K562 (cell line): ENCODE measurements at regions not wholly inside any gene's neighbourhood (a gene's known extent, or its start where the extent isn't known, plus 50 kb on each side); places are given as distances from the start of the nearest gene placed in this dataset.

Experiments used
- ATF1 ChIP-seq, 2 experiments: fragments of 450-650 bp in 1 of 2; IDR thresholded peaks; 2 replicates each; pipeline ENCODE4 v1.6.1; 2016; ENCODE audit warnings: missing compliant biosample characterization in 1 of 2, missing genetic modification characterization in 1 of 2
- BACH1 ChIP-seq: fragments of 200-800 bp; sonication (Bioruptor generic); IDR thresholded peaks from 2 replicates; pipeline ENCODE4 v1.6.1; 2016; ENCODE audit warnings: missing genetic modification characterization, missing compliant biosample characterization
- CAMTA2 ChIP-seq: fragments of 250-450 bp; sonication (Bioruptor Pico); conservative IDR thresholded peaks from 2 replicates; pipeline ENCODE4 v1.5.1; 2022
- EP300 ChIP-seq: IDR thresholded peaks from 2 replicates; pipeline ENCODE4 v1.6.1; 2012; ENCODE audit warnings: low read length, improper control_type of control experiment
- ESRRA ChIP-seq: fragments of 450-650 bp; IDR thresholded peaks from 2 replicates; pipeline ENCODE4 v1.6.1; 2014; ENCODE audit warnings: low read depth, mild to moderate bottlenecking, moderate library complexity, borderline replicate concordance
- MEF2D ChIP-seq: conservative IDR thresholded peaks from 2 replicates; pipeline ENCODE4 v1.6.1; 2016; ENCODE audit warnings: low read depth, missing genetic modification characterization, missing compliant biosample characterization
- PKNOX1 ChIP-seq: fragments of 450-650 bp; IDR thresholded peaks from 2 replicates; pipeline ENCODE4 v1.6.1; 2016
- RUNX1 ChIP-seq: sonication (generic); IDR thresholded peaks from 2 replicates; pipeline ENCODE4 v1.6.1; 2016; ENCODE audit warnings: antibody characterized with exemption, low read depth
- SMAD3 ChIP-seq: fragments of 450-650 bp; formaldehyde crosslinking; conservative IDR thresholded peaks from 2 replicates; pipeline ENCODE4 v1.4.0; 2020; ENCODE audit warnings: mild to moderate bottlenecking
- SRSF9 ChIP-seq: fragments of 200-400 bp; formaldehyde crosslinking; IDR thresholded peaks from 2 replicates; pipeline ENCODE4 v1.6.1; 2017; ENCODE audit warnings: low read depth, low read length, borderline replicate concordance
- TEAD1 ChIP-seq, 2 experiments: fragments of 450-650 bp in 1 of 2; sonication (generic) in 1 of 2; formaldehyde crosslinking; IDR thresholded peaks; 2 replicates each; pipeline versions ENCODE4 v1.4.0 to v1.8.0; 2020 to 2022; ENCODE audit warnings: mild to moderate bottlenecking in 2 of 2, missing genetic modification reagents in 1 of 2
- TEAD4 ChIP-seq, 2 experiments: sonication (generic) in 1 of 2; formaldehyde crosslinking in 1 of 2; IDR thresholded peaks; 2 replicates each; pipeline versions ENCODE4 v1.6.1 to v1.8.0; 2012 to 2022; ENCODE audit warnings: borderline replicate concordance in 1 of 2, inconsistent platforms in 1 of 2, low read length in 1 of 2, mild to moderate bottlenecking in 1 of 2, missing genetic modification reagents in 1 of 2
- THRA ChIP-seq: fragments of 450-650 bp; IDR thresholded peaks from 2 replicates; pipeline ENCODE4 v1.6.1; 2017; ENCODE audit warnings: mild to moderate bottlenecking, moderate library complexity
- ZBTB11 ChIP-seq, 3 experiments: fragments of 200-800 bp in 1 of 3; fragments of 250-450 bp in 1 of 3; fragments of 450-650 bp in 1 of 3; sonication (Bioruptor Pico) in 1 of 3; sonication (Bioruptor generic) in 1 of 3; formaldehyde crosslinking in 1 of 3; IDR thresholded peaks; 2 replicates each; pipeline versions ENCODE4 v1.6.1 to v1.8.0; 2016 to 2022; ENCODE audit warnings: mild to moderate bottlenecking in 2 of 3, missing genetic modification characterization in 2 of 3, missing compliant biosample characterization in 1 of 3, moderate library complexity in 1 of 3
- ZBTB12 ChIP-seq: fragments of 250-450 bp; sonication (Bioruptor Pico); IDR thresholded peaks from 2 replicates; pipeline ENCODE4 v1.4.0; 2020
- TF ChIP-seq, protein P1 (sequence below): fragments of 450-650 bp; formaldehyde crosslinking; IDR thresholded peaks from 2 replicates; pipeline ENCODE4 v1.4.0; 2020; ENCODE audit warnings: mild to moderate bottlenecking, moderate library complexity
- TF ChIP-seq, protein P2 (sequence below): fragments of 450-650 bp; IDR thresholded peaks from 2 replicates; pipeline ENCODE4 v1.6.1; 2016; ENCODE audit warnings: low read depth, mild to moderate bottlenecking, moderate library complexity

DNA sequence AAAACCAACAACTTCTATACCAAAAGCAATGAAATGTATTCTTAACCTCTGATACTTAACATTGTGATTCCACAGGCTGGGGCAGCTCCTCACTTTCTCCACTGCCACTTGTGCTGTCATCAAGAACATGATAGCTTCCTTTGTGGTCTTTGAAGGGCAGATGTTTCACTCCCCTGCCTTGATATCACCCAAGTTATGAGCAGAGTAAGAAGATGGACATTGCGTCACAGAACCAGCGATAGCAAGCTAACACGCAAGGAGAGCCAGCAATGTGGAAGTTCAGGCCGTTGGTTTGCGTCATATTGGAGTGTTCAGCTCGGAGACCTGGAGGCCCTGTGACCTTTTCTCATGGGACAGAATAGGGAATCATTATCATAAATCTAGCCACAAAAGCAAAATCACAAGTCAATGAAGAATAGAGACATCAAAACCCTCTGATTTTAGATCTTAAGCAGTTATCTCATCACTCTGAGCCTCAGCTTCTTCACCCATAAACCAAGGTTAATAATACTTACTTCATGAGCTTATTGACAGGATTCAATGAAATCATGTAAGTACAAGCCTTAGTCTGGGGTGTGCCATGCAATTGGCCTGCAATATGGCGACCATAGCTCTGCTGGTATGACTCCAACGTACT is 183.8 kb upstream of the THBS1 start (continued):
- TF ChIP-seq BACH1 (tag) (peak; percentile 79; the same call in 1 of the 2 replicates), TEAD1 (CRISPR knock-in tag; IDR thresholded peaks at IDR 0.05) (peak in 1 of 2 experiments; percentile 37; a peak in 1 of 4 replicates), ESRRA (peak; percentile 39; the same call in 1 of the 2 replicates), ZBTB11 (CRISPR knock-in tag; IDR thresholded peaks at IDR 0.05) (peak in 1 of 3 experiments; percentile 58; a peak in 2 of 6 replicates), SRSF9 (no peak), SMAD3 (CRISPR knock-in tag) (peak; percentile 50; the same call in 1 of the 2 replicates), CAMTA2 (CRISPR knock-in tag) (no peak), ATF1 (CRISPR knock-in tag; IDR thresholded peaks at IDR 0.05) (no peak), ATF1 (tag; IDR thresholded peaks at IDR 0.05) (peak; percentile 85), MEF2D (tag) (peak; percentile 53; the same call in 1 of the 2 replicates), THRA (no peak), RUNX1 (no peak; the same call in 1 of the 2 replicates), ZBTB12 (CRISPR knock-in tag) (peak; percentile 90), PKNOX1 (peak; percentile 32; the same call in 1 of the 2 replicates), EP300 (peak; percentile 39; the same call in 1 of the 2 replicates), TEAD4 (IDR thresholded peaks at IDR 0.05; ENCODE audit: low read length) (peak; percentile 92), TEAD4 (CRISPR knock-in tag; IDR thresholded peaks at IDR 0.05; ENCODE audit: borderline replicate concordance) (no peak)
- TF ChIP-seq, protein P1, sequence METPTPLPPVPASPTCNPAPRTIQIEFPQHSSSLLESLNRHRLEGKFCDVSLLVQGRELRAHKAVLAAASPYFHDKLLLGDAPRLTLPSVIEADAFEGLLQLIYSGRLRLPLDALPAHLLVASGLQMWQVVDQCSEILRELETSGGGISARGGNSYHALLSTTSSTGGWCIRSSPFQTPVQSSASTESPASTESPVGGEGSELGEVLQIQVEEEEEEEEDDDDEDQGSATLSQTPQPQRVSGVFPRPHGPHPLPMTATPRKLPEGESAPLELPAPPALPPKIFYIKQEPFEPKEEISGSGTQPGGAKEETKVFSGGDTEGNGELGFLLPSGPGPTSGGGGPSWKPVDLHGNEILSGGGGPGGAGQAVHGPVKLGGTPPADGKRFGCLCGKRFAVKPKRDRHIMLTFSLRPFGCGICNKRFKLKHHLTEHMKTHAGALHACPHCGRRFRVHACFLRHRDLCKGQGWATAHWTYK = peak; percentile 74; the same call in 1 of the 2 replicates
- TF ChIP-seq, protein P2, sequence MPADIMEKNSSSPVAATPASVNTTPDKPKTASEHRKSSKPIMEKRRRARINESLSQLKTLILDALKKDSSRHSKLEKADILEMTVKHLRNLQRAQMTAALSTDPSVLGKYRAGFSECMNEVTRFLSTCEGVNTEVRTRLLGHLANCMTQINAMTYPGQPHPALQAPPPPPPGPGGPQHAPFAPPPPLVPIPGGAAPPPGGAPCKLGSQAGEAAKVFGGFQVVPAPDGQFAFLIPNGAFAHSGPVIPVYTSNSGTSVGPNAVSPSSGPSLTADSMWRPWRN = peak; percentile 47; the same call in 1 of the 2 replicates
